ENCODE measurements at regions not wholly inside any gene's neighbourhood (a gene's known extent, or its start where the extent isn't known, plus 50 kb on each side); places are given as distances from the start of the nearest gene placed in this dataset.
"Not testable (repeated sequence)": the region's sequence is repeated elsewhere in the genome, so short reads cannot be mapped to it uniquely, and the experiment has no call there.

DNA sequence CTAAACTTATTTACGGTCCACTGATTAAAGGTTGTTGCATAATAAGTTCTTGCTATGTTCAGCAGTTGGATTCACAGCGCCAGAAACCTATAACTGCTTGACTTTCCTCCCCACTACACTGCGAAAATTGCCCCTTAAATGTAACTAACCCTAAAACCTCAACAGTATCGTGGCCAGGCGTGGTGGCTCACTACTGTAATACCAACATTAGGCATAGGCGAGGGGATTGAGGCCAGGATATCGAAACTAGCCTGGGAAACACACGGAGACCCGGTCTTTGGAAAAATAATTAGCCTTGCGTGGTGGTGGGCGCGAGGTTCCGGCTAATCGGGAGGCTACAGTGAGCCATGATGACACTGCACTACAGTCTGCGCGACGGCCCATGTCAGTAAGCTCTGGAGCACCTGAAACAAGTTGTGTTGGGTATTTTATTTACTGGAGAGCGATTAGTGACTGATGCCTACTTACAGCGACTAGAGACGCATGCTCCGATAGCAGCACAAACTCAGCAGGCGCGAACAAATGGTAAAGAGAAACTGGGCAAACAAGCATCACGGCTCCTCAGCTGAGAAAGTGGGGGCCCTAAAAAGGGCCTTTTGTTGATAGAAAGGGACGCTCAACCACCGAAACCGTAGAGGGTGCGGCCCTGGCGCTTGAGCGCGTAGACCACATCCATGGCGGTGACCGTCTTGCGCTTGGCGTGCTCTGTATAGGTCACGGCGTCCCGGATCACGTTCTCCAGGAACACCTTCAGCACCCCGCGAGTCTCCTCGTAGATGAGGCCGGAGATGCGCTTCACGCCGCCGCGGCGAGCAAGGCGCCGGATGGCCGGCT, 81.4 kb downstream of the OR2B2 start:
- under 1% methylated on average over 26 of the region's 52 CpGs for WGBS (ENCODE audit: low lambda C conversion rate)
- TSS peak; percentile 85 for BruUV-seq (replicated peaks)
- peak overlapping the region; percentile 83 for H3K27ac ChIP-seq (ENCODE audit: extremely low read length, insufficient read depth, low read length)
- peak overlapping the region; percentile 78 for H3K9ac ChIP-seq (ENCODE audit: insufficient read depth, low read depth, low read length)
- H3K36me3 ChIP-seq (replicated peaks in 1 of 2; ENCODE audit: control insufficient read depth in 1 of 2, insufficient read depth in 2 of 2, low read length in 2 of 2); H3K9me3 ChIP-seq (ENCODE audit: low read length); H4K20me1 ChIP-seq (ENCODE audit: insufficient read depth, low read length); FAIRE-seq; CTCF ChIA-PET (ENCODE audit: low intra/inter-chr PET ratio, low total read pairs); H3K79me2 ChIP-seq (ENCODE audit: insufficient read depth, low read length); H2AFZ ChIP-seq (ENCODE audit: low read length); H3K27me3 ChIP-seq (ENCODE audit: control insufficient read depth in 1 of 2, insufficient read depth in 2 of 2, low read length in 2 of 2): not testable (repeated sequence)
- in situ Hi-C loops (cut with HindIII; ENCODE audit: extremely low pct_ligation_motif_present, low pct_unique_long_range_greater_than_20kb) (loop anchor here (10.0 kb wide), 1 partner anchor 1626 kb away; a partner anchor contains a TSS), intact Hi-C loops (cut with micrococcal nuclease; ENCODE audit: unreplicated experiment) (loop anchor here (2.0 to 10.0 kb wide), 2 partner anchors 20 to 1636 kb away; a partner anchor contains a TSS)
- H3K4me1 ChIP-seq (ENCODE audit: insufficient read depth, low read length): peaks cover 42% of the 10 kb centered on the region
- peak overlapping the region; percentile 63 to 78 (median 67) for H3K4me3 ChIP-seq (replicated peaks in 1 of 3; ENCODE audit: insufficient read depth in 1 of 3, low read depth in 2 of 3, low read length in 3 of 3)
- H3K4me2 ChIP-seq (ENCODE audit: low read depth, low read length): peak overlapping the region; percentile 92
- ATAC-seq (peak; percentile 82), DNase-seq (ENCODE audit: low spot score) (peak; percentile 46)
- POLR2A ChIA-PET: interaction anchor here (0.6 to 4.9 kb wide), 5 partner anchors 7 to 1707 kb away, joined by 3 to 56 read pairs (median 4); a partner anchor contains a TSS
- TF ChIP-seq JUND (CRISPR knock-in tag; IDR thresholded peaks at IDR 0.05) (0 out of 2 replicates have a peak, but pooled peaks have one; percentile 27), RFXAP (CRISPR knock-in tag; IDR thresholded peaks at IDR 0.05; ENCODE audit: borderline replicate concordance) (peak; percentile 44; the same call in 1 of the 2 replicates), ONECUT2 (CRISPR knock-in tag; IDR thresholded peaks at IDR 0.05) (0 out of 2 replicates have a peak, but pooled peaks have one; percentile 33), SAP130 (CRISPR knock-in tag; IDR thresholded peaks at IDR 0.05; ENCODE audit: low read depth) (peak; percentile 47), NFE2 (CRISPR knock-in tag; IDR thresholded peaks at IDR 0.05) (peak; percentile 37; the same call in 1 of the 2 replicates), MED8 (CRISPR knock-in tag; IDR thresholded peaks at IDR 0.05; ENCODE audit: insufficient replicate concordance) (peak; percentile 76), SPEN (CRISPR knock-in tag; IDR thresholded peaks at IDR 0.05; ENCODE audit: low read depth) (peak; percentile 68)
- TF ChIP-seq, protein P1, sequence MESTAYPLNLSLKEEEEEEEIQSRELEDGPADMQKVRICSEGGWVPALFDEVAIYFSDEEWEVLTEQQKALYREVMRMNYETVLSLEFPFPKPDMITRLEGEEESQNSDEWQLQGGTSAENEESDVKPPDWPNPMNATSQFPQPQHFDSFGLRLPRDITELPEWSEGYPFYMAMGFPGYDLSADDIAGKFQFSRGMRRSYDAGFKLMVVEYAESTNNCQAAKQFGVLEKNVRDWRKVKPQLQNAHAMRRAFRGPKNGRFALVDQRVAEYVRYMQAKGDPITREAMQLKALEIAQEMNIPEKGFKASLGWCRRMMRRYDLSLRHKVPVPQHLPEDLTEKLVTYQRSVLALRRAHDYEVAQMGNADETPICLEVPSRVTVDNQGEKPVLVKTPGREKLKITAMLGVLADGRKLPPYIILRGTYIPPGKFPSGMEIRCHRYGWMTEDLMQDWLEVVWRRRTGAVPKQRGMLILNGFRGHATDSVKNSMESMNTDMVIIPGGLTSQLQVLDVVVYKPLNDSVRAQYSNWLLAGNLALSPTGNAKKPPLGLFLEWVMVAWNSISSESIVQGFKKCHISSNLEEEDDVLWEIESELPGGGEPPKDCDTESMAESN (CRISPR knock-in tag; conservative IDR thresholded peaks at IDR 0.05): 0 out of 2 replicates have a peak, but pooled peaks have one; percentile 45
- TF ChIP-seq, protein P2, sequence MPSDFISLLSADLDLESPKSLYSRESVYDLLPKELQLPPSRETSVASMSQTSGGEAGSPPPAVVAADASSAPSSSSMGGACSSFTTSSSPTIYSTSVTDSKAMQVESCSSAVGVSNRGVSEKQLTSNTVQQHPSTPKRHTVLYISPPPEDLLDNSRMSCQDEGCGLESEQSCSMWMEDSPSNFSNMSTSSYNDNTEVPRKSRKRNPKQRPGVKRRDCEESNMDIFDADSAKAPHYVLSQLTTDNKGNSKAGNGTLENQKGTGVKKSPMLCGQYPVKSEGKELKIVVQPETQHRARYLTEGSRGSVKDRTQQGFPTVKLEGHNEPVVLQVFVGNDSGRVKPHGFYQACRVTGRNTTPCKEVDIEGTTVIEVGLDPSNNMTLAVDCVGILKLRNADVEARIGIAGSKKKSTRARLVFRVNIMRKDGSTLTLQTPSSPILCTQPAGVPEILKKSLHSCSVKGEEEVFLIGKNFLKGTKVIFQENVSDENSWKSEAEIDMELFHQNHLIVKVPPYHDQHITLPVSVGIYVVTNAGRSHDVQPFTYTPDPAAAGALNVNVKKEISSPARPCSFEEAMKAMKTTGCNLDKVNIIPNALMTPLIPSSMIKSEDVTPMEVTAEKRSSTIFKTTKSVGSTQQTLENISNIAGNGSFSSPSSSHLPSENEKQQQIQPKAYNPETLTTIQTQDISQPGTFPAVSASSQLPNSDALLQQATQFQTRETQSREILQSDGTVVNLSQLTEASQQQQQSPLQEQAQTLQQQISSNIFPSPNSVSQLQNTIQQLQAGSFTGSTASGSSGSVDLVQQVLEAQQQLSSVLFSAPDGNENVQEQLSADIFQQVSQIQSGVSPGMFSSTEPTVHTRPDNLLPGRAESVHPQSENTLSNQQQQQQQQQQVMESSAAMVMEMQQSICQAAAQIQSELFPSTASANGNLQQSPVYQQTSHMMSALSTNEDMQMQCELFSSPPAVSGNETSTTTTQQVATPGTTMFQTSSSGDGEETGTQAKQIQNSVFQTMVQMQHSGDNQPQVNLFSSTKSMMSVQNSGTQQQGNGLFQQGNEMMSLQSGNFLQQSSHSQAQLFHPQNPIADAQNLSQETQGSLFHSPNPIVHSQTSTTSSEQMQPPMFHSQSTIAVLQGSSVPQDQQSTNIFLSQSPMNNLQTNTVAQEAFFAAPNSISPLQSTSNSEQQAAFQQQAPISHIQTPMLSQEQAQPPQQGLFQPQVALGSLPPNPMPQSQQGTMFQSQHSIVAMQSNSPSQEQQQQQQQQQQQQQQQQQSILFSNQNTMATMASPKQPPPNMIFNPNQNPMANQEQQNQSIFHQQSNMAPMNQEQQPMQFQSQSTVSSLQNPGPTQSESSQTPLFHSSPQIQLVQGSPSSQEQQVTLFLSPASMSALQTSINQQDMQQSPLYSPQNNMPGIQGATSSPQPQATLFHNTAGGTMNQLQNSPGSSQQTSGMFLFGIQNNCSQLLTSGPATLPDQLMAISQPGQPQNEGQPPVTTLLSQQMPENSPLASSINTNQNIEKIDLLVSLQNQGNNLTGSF (CRISPR knock-in tag; IDR thresholded peaks at IDR 0.05): 0 out of 2 replicates have a peak, but pooled peaks have one; percentile 27
- TF ChIP-seq, protein P3, sequence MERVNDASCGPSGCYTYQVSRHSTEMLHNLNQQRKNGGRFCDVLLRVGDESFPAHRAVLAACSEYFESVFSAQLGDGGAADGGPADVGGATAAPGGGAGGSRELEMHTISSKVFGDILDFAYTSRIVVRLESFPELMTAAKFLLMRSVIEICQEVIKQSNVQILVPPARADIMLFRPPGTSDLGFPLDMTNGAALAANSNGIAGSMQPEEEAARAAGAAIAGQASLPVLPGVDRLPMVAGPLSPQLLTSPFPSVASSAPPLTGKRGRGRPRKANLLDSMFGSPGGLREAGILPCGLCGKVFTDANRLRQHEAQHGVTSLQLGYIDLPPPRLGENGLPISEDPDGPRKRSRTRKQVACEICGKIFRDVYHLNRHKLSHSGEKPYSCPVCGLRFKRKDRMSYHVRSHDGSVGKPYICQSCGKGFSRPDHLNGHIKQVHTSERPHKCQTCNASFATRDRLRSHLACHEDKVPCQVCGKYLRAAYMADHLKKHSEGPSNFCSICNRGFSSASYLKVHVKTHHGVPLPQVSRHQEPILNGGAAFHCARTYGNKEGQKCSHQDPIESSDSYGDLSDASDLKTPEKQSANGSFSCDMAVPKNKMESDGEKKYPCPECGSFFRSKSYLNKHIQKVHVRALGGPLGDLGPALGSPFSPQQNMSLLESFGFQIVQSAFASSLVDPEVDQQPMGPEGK (CRISPR knock-in tag; IDR thresholded peaks at IDR 0.05): peak; percentile 43
- TF ChIP-seq, protein P4, sequence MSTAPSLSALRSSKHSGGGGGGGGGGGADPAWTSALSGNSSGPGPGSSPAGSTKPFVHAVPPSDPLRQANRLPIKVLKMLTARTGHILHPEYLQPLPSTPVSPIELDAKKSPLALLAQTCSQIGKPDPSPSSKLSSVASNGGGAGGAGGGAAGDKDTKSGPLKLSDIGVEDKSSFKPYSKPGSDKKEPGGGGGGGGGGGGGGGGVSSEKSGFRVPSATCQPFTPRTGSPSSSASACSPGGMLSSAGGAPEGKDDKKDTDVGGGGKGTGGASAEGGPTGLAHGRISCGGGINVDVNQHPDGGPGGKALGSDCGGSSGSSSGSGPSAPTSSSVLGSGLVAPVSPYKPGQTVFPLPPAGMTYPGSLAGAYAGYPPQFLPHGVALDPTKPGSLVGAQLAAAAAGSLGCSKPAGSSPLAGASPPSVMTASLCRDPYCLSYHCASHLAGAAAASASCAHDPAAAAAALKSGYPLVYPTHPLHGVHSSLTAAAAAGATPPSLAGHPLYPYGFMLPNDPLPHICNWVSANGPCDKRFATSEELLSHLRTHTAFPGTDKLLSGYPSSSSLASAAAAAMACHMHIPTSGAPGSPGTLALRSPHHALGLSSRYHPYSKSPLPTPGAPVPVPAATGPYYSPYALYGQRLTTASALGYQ (CRISPR knock-in tag; IDR thresholded peaks at IDR 0.05): 0 out of 2 replicates have a peak, but pooled peaks have one; percentile 7

Data from HepG2 (cell line).